ENCODE measurements at regions not wholly inside any gene's neighbourhood (a gene's known extent, or its start where the extent isn't known, plus 50 kb on each side); places are given as distances from the start of the nearest gene placed in this dataset.

DNA sequence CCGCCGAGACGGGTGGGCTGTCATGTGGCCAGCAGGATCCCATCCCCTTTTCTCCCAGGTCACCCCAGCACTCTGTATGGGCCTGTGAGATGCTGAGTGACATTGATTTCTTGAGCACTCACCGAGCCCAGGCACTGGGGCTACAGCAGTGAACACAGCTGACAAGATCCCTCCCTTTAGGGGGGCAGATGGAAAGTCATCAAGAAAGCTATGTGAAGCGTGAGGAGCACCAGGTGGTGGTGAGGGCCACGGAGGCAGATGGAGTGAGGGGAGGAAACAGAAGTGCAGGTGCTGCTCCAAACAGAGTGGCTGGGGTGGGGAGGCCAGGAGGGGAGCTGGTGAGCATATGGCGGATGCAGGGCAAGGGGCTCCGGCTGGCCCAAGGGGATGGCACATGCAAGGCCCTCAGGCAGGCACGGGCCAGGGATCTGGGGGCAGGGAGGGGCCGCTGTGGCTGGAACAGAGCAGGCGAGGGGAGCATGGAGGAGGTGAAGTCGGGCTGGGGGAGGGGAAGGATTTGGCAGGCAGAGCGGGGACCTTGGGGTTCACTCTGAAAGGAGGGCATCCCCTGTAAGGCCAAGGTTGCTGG, 184.0 kb downstream of the BMP7 start:
- DNase-seq (ENCODE audit: low spot score), result no peak
- TF ChIP-seq CTCF (conservative IDR thresholded peaks at IDR 0.05; ENCODE audit: low read depth, low read length), result no peak
- TF ChIP-seq EZH2 (IDR thresholded peaks at IDR 0.05; ENCODE audit: borderline replicate concordance, low read depth, low read length, poor library complexity, severe bottlenecking), result no peak

GRCh38 chr20:57083072-57083471, 183.4 kb downstream of the BMP7 start:
- POLR2A ChIA-PET (ENCODE audit: low non-redundant PET), result no interaction called here
- no TSS peak for BruUV-seq (replicated peaks)

More for the DNA sequence above, 184.0 kb downstream of the BMP7 start:
- no peaks in the 10 kb centered on the region for H3K36me3 ChIP-seq (ENCODE audit: insufficient read depth, low read length, poor library complexity, severe bottlenecking)
- H3K4me3 ChIP-seq (ENCODE audit: low read depth, low read length, poor library complexity, severe bottlenecking), result no peak overlapping the region
- ChIA-PET POLR2A (ENCODE audit: low non-redundant PET) (no interaction called here), CTCF (no interaction called here)
- H3K9me3 ChIP-seq (ENCODE audit: low read depth, low read length, poor library complexity, severe bottlenecking), result peaks cover 19% of the 10 kb centered on the region
- no peaks in the 10 kb centered on the region for H3K4me1 ChIP-seq (ENCODE audit: insufficient read depth, low read length, poor library complexity, severe bottlenecking)
- no TSS peak for BruUV-seq (replicated peaks)
- no peak overlapping the region for H3K27ac ChIP-seq (ENCODE audit: low read depth, low read length, poor library complexity, severe bottlenecking)
- intact Hi-C loops (cut with micrococcal nuclease; ENCODE audit: unreplicated experiment), result no loop called here
- H3K27me3 ChIP-seq (replicated peaks; ENCODE audit: insufficient read depth, low read depth, low read length, poor library complexity), result peaks cover 9% of the 10 kb centered on the region

GRCh38 chr20:57086066-57086465, 180.4 kb downstream of the BMP7 start:
- intact Hi-C loops (cut with micrococcal nuclease; ENCODE audit: unreplicated experiment), result no loop called here
- no peak for DNase-seq (ENCODE audit: low spot score)
- POLR2A ChIA-PET (ENCODE audit: low non-redundant PET), result no interaction called here
- Histone ChIP-seq H3K27me3 (replicated peaks; ENCODE audit: insufficient read depth, low read depth, low read length, poor library complexity) (peaks cover 16% of the 10 kb centered on the region), H3K4me3 (ENCODE audit: low read depth, low read length, poor library complexity, severe bottlenecking) (no peak overlapping the region), H3K4me1 (ENCODE audit: insufficient read depth, low read length, poor library complexity, severe bottlenecking) (no peaks in the 10 kb centered on the region), H3K27ac (ENCODE audit: low read depth, low read length, poor library complexity, severe bottlenecking) (no peak overlapping the region), H3K9me3 (ENCODE audit: low read depth, low read length, poor library complexity, severe bottlenecking) (no peaks in the 10 kb centered on the region), H3K36me3 (ENCODE audit: insufficient read depth, low read length, poor library complexity, severe bottlenecking) (no peaks in the 10 kb centered on the region)
- CTCF ChIA-PET, result no interaction called here
- TF ChIP-seq EZH2 (IDR thresholded peaks at IDR 0.05; ENCODE audit: borderline replicate concordance, low read depth, low read length, poor library complexity, severe bottlenecking), result no peak
- TF ChIP-seq CTCF (conservative IDR thresholded peaks at IDR 0.05; ENCODE audit: low read depth, low read length), result no peak
- no TSS peak for BruUV-seq (replicated peaks)

More at GRCh38 chr20:57083072-57083471, 183.4 kb downstream of the BMP7 start:
- CTCF ChIA-PET, result no interaction called here
- no peak overlapping the region for H3K27ac ChIP-seq (ENCODE audit: low read depth, low read length, poor library complexity, severe bottlenecking)
- intact Hi-C loops (cut with micrococcal nuclease; ENCODE audit: unreplicated experiment), result no loop called here
- H3K4me3 ChIP-seq (ENCODE audit: low read depth, low read length, poor library complexity, severe bottlenecking), result no peak overlapping the region
- peaks cover 13% of the 10 kb centered on the region for H3K9me3 ChIP-seq (ENCODE audit: low read depth, low read length, poor library complexity, severe bottlenecking)
- peaks cover 15% of the 10 kb centered on the region for H3K27me3 ChIP-seq (replicated peaks; ENCODE audit: insufficient read depth, low read depth, low read length, poor library complexity)
- no peaks in the 10 kb centered on the region for H3K4me1 ChIP-seq (ENCODE audit: insufficient read depth, low read length, poor library complexity, severe bottlenecking)
- no peaks in the 10 kb centered on the region for H3K36me3 ChIP-seq (ENCODE audit: insufficient read depth, low read length, poor library complexity, severe bottlenecking)
- no peak for DNase-seq (ENCODE audit: low spot score)
- TF ChIP-seq EZH2 (IDR thresholded peaks at IDR 0.05; ENCODE audit: borderline replicate concordance, low read depth, low read length, poor library complexity, severe bottlenecking) (no peak), CTCF (conservative IDR thresholded peaks at IDR 0.05; ENCODE audit: low read depth, low read length) (no peak)
